ENCODE measurements at regions not wholly inside any gene's neighbourhood (a gene's known extent, or its start where the extent isn't known, plus 50 kb on each side); places are given as distances from the start of the nearest gene placed in this dataset.
"Not testable (repeated sequence)": the region's sequence is repeated elsewhere in the genome, so short reads cannot be mapped to it uniquely, and the experiment has no call there.

DNA sequence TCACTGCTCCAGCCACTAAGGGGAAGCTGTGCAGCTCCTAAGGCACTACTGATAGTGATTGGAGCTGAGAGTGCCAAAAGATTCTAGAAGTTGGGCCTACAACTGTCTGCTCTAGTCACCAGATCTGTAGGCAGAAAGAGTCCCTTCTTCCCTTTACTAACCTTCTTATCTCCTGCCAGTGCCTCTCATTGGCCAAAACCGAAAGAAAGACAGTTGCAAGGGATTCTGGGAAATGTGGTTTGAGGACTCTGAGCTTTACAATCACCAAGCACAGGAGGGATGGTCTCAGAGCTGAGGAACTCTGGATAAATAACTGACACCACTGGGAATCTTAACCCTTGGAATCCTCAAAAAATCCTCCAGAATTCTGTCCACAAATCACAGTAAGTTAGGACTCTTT lies 615.8 kb downstream of the CCSER2 start:
- no peak for DNase-seq

DNA sequence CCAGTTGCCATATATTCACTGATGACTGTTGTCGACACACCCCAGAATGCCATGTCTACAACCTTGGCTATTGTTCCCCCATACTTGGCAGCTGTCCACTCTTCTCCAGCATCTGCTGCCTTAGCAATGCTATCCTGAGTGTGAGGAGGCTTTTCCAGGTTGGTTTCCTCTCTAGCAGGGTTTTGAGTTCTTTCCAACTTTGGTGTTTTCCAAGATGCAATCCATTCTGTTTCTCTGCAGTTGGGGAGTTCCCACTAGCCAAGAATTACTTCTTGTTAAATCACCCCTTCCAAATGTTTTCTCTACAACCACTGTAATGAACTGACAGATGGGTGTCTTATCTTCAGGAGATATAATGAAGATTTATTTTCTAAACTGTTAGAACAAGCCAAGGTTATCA lies 617.4 kb downstream of the CCSER2 start:
- DNase-seq, result no peak

DNA sequence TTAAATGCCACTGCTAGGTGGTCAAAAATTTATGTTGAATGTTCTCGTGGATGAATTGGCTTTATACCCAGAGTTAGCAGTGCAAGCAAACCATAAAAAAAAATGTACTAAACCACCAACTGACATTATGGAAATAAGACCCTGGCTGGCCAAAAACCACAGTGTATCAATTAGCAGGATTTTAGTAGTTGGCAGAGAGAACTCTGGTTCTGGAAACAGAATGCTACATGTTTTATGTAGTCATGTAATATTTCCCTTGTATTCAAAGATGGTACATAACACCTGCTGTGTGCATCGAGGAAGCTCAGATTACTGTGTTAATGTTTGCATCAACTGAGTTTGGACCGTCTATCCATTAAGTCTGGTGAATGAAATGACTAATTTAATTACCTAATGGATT lies 618.5 kb downstream of the CCSER2 start:
- no peak for DNase-seq

DNA sequence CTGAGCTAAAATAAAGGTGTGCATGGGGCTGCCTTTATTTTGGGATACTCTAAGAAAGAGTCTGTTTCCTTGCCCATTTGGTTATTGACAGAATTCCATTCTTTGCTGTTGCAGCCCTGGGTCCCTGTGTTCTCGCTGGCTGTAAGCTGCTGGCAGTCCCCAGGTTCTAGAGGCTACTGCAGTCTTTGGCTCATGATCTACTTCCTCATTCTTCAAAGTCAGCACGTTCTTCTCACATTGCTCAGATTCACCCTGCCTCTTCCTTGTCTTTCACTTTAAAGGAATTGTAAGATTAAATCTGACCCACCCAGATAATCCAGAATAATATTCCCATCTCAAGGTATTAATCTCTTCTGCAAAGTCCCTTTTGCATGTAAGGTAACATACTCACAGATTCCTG lies 620.3 kb downstream of the CCSER2 start:
- no peak for DNase-seq

DNA sequence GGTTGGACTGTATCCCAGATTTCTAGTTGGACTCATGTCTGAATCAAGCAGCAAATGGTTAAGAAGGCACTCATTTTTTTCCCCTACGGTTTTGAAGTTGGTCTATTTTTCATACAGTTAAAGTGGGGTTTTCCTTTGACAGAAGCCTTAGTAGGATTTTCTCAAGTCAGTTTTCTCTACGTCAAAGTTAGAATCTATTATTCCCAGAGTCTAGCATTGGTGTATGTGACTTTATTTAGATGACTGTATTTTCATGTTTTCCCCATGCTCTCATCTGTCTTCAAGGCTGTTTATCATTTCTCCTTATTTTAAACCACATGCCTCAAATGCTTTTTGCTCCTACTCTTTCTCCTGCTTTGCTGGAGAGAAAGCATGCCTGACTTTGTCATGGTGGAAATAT lies 623.2 kb downstream of the CCSER2 start:
- no peak for DNase-seq

DNA sequence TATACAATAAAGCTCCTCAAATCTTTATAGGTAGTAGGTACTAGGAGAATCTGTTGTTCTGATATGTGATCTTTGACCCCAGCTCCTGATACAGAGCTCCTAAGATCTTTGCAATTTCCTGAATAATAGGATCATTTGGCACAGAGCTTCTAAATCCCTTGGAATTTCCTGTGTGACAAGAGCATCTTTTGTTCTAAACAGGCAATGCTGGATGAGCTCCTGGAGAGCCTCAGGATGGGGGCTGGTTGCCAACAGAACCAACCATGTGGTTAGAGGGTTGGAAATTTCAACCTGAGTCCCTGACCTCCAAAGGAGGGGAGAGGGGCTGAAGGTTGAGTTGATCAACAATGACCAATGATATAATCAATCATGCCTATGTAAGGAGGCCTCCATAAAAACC lies 629.0 kb downstream of the CCSER2 start:
- DNase-seq, result no peak

DNA sequence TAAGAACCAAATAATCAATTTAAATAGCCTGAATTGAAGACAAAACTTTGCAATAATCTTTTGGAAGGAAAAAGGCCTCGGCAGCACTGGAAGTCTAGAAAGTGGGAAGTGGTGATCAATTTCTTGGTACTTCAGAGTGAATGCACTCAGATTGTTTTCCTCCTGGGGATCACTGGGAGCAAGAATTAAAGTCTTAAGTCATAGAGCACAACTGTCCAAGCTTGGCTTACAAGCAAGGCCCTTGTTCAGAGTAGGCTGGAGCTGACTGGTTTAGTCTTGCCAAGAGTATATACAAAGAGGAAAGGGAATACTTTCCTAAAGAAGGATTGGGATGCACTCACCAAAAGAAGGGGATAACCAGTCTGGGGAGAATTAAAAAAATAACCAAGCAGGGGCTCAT lies 637.1 kb downstream of the CCSER2 start:
- no peak for DNase-seq

DNA sequence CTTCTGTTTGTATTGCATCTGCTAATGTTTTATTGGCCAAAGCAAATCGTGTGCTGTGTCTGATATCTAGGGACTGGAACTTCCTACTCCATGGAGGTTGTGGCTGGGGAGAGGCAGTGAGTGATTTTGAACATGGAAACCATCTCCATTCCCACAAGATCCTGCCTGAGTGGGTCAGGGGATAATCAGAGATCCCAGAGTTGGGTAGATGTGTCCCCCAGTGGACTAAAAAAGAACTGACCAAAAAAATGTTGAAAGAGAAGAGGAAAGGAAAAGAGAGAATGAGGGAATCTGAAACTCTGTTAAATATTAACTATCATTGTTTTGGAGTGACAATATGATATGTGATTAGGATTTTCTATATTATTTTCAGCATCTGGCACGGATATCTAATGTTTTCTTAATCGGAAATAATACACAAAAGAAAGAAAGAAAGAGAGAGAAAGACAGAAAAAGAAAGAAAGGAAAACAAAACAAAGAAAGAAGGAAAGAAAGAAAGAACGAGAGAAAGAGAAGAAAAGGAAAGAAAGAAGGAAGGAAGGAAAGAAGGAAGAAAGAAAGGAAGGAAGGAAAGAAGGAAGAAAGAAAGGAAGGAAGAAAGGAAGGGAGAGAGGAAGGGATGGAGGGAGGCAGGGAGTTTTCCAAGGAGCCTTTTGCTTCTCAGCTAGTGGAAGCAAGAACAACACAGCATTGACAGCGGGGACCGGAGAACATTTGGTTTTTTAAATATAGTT lies 638.5 kb downstream of the CCSER2 start:
- DNase-seq, result no peak

DNA sequence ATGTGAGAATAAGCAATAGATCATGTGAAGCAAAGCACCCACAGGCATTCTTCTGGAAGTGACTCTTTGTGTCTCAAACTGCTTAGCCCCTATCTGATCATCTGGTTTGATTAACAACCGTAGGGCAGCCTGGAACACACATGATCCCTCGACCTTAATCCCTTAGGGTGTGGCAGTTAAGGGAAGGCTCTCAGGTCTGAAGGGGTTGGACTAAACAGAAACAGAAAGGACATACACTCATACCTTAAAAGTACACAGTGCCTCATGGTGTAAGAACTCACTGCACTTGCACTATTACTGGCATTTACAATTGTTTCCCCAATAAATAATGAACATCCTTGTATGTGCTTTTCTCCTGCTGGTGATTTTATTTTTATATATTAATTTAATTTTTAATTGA lies 640.9 kb downstream of the CCSER2 start:
- not testable (repeated sequence) for DNase-seq

DNA sequence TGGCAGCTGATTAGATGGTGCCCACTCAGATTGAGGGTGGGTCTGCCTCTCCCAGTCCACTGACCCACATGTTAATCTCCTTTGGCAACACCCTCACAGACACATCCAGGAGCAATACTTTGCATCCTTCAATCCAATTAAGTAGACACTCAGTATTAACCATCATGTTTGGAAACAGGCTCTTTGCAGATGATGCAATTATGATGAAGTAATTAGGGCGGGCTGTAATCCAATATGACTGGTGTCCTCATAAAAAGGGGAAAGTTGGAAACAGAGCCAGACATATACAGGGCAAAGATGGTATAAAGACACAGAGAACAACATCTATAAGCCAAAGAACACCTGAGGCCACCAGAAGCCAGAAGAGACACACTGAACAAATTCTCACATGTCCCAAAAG lies 658.6 kb downstream of the CCSER2 start:
- DNase-seq, result no peak

DNA sequence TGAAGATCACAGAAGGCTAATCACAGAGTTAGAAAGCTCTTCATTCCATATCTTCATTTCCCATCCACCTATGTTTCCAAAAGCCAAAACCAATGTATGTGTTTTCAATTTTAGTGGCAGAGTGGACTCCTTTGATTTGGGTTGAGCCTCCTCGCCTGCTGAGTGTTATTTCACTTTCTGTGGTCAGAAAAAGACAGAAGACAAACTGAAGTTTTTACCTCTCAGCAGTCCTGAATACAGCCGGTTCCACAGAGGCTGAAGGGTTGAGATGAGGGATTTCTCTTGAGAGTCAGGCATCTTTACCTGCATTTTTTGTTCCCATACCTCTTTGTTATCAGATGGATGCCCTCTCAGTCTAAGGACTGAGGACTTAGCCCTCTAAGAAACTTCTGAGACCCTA lies 659.6 kb downstream of the CCSER2 start:
- DNase-seq, result no peak

DNA sequence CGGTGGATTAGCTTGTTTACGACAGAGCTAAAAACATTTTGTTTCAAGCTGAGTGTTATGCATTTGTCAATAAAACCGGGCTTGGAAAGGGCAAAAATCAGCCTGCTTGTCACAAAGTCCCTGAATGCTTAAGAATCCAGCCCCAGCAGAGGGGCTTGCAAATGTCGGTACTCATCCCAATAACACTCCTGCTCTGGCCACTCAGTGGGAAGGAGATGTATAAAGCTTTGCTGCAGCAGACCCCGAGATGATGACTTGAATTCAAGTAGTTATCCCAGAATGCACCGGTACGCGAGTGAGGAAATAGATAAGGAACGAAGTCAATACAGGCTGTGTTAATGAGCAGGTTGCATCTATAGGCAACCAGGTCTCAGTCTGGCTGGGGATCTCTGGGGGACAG lies 662.3 kb downstream of the CCSER2 start:
- DNase-seq, result no peak

DNA sequence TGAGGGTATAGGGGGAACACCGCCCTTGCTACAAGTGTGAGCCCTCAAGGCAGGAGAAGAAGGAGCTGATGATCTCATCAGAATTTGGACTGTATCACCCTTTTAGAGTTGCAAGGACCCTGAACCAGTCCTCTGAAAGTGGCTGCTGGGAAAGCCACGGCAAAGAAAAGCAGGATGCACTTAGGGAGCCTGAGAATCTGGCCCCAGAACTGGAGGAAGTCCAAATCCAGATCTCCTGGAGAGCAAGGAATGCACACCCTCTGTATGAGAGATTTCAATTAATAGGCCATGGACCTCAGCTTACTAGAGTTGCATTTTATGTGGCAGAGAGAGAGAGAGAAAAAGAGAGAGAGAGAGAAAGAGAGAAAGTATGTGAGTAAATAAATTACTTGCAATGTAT lies 662.9 kb downstream of the CCSER2 start:
- DNase-seq, result no peak

DNA sequence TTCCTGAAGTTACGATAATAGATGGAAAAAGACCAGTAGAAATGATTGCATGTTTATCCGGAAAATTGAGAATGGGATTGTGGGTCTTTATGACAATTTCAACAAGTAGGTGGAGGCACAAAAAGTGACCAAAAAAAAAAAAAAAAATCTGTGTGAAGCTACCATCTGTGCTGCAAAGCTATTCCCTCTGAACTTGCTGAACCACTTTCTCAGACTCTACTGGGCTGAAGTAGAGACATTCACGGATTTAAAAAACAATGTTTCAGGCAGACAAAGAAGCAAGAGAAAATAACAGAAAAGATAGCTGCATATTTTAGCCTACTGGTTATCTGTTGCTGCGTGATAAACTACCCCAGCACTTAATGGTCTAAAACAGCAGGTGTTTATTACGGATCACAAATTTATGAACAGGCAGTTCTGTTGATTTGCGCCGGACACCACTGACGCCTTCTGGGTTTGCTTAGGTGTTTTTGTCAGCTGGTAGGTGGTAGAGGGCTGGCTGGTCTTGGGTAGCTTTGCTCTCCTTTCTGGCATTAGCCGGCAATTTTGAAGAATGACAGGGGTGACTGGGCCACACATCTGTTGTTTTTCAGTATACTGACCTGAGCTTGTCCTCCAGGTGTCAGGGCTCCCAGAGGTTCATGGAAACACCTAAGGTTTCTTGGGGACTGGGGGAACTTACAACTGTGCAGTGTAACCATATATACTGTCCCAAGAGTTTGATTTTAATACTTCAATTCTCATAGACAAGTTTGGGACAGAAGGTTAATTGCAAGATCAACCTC lies 665.1 kb downstream of the CCSER2 start:
- DNase-seq, result no peak

DNA sequence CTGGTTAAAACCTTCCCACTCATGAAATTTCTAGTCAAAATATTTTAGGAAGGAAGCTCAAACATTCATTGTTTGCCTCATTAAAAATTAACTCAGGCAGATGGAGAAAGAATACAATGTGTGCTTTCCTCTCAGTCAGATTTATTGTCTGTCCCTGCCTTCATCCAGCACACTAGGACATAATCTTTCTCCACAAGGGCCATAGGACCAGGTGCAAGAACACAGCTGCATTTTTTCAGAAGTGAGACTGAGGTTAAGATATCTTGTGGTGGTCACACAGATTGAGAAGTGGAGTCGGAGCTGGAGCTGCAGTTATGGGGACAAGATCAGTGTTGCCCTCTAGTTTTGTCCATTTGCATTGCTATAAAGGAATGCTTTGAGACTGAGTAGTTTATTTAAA lies 666.3 kb downstream of the CCSER2 start:
- DNase-seq, result no peak

DNA sequence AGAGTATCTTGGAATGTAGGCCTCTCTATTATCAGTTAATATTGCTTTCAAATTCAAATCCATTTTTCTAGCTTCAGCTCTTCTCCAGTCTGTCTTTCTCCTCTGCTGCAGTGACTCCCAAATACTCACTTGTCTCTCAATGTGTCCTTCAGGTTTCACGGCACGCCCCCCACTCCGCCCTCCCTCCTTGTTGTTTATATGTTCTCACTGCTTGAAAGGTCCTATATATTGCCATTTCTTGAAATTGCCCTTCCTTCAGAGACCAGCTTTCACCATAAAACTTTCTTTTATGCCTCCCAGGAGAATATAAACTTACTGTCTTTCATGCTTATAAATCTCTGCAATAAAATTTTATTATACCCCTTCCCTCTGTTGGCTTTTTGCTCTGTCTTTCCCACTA lies 668.2 kb downstream of the CCSER2 start:
- no peak for DNase-seq

DNA sequence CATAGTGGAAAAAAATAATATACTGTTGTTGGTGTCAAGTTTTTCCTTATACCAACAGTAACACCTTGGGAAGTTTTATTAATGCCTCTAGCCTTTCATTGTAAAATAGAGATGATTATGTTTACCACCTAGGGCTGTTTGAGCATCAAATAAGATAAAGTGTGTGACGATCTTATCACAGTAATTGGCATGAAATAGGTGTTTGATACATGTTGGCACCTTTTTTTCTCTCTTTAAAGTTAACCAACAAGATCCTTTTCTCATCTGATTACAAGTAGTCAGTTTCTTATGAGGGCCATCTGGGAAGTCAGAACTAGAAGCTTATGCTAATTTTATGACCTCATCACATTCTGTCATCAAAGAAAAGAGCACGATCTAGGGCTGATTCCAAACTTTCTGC lies 669.5 kb downstream of the CCSER2 start:
- DNase-seq, result no peak

DNA sequence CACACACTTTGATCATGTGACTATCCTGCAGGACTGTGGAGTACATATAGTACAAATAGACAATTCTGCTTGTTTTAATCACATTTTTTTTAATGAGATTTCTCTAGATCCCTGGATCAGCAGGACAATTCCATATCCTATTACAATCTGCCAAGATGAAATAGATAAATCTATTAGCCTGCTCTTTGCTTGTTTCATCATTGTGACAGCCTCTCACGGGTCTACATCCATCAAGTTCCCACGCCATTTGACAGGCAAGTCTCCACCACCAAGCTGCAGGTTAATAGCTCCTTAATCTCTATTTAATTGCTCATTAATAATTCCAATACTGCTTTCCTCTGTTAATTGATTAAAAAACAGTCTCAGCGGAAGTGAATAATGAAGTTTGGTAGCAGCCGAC lies 671.5 kb downstream of the CCSER2 start:
- no peak for DNase-seq

DNA sequence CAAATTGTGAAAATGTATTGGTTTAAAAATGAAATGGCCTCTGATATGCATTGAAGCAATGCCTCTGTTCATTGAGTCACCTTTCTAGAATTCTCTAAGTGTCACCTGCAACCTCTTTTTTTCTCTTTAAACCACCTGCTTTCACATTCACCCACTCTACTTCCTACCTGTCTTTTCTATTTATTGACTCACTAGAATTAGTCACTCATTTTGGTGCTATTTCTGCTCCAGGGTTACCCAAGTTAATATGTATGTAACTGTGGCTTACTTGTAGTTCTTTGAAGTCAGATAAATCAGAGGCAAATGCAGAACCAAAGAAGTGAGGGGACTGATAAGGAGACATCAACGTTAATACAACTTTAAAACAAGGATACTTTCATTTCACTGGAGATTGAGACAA lies 674.7 kb downstream of the CCSER2 start:
- DNase-seq, result no peak

DNA sequence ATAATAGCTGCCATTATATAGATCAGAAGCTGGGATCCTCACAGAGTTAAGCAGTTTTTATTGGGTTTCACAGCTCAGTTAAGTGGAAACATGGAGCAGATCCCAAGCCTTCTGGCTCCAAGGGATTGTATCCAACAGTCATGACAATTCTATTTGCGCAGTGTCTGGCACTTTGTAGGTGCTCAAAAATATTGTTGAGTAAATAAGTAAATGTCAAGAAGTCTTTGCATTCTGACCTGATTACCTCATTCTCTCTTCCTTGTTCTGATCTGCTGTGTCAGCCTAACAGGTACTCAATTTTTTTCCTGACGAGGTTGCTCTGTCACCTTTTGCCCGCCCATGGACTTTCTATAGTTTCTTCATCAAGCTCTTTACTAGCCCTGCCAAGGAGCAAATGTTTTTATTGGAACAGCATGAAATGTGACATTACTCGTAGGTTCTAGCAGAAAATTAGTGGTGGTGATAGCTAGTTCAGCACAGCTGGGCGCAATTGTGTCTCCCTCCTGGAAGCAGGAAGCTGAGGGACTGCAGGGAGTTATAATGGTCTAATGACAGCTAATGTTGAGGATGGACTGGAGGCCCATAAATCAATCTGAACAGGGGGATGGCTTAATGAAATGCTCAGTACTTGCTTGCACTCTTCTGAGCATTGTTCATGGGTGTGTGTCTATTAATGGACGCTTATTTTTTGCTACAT lies 680.2 kb downstream of the CCSER2 start:
- DNase-seq, result no peak

DNA sequence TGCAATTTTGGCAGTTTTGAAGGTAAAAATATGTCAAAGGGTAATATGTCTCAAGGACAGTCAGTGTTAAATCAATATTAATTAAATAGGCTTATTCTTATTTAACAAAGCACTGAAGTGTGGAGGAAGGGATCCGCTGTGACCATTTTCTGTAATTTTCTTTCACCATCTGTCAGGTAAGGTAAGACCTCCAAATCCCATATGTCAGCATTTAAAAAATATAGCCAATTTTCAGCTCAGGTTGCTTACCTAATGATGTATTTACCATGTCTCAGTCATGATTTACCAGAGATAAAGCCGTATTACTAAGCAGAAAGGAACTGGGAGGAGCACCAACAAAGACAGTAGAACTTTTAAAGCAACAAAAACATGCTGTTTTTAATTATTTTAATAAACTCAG lies 683.9 kb downstream of the CCSER2 start:
- no peak for DNase-seq

DNA sequence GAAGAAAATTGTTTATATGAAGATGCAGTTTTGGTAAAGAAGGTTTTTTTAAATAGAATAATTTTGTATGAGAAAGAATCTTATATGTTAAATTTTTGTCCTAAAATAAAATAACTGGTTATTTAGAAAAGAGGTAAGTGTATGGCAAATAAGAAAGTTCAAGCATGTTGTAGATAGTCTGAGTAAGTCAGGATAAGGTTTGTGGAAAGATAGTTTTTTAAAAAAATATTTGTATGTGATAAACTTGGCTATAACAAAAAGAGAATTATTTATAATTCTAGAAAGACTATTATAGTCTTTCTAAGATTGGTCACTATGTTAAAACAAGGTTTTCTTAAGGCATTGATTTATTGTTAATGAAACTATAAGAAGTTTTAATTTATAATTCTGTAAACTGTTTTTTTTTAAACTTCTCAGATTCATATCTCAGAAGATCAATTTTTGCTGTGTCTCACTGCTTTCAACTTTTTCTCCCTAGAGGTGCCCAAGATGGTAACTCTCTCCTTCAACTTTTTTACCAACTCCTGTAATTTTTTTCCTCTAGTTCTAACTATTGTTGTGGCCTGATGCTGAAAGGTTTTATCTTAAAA lies 698.6 kb downstream of the CCSER2 start:
- no peak for DNase-seq

DNA sequence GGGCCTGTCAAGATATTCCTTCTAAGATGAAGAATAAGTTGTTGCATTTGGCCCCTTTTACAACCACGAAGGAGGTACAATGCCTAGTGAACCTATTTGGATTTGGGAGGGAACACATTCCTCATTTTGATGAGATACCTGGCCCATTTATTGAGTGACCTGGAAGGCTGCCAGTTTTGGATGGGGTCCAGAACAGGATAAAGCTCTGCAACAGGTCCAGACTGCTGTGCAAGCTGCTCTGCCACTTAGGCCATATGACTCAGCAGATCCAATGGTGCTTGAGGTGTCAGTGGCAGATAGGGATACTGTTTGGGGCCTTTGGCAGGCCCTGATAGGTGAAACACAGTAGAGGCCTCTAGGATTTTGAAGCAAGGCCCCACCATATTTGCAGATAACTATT lies 704.6 kb downstream of the CCSER2 start:
- no peak for DNase-seq

All from fibroblast of skin of abdomen (primary cell).